ENCODE measurements at regions not wholly inside any gene's neighbourhood (a gene's known extent, or its start where the extent isn't known, plus 50 kb on each side); places are given as distances from the start of the nearest gene placed in this dataset.

DNA sequence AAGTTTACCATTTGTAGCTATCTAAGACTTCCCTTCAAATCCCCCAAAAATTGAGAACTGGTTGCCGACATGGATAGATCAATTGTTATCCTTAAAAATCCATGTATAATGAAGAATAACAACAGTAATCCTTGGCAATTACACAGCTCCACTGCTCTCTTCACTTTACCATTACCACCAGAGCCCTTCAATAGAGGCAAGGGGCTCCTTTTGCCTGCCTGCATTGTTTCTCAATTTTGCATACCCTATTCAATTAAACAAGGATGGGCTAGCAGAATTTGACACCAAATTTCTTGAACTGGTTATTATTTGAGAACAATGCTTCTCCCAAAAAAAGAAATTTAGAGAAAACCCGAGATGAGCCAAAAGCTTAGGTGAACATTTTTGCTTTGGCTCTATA lies 387.8 kb upstream of the PKN2 start:
- no peak overlapping the region for H3K4me3 ChIP-seq (ENCODE audit: low read depth, low read length)
- TF ChIP-seq, protein P1, sequence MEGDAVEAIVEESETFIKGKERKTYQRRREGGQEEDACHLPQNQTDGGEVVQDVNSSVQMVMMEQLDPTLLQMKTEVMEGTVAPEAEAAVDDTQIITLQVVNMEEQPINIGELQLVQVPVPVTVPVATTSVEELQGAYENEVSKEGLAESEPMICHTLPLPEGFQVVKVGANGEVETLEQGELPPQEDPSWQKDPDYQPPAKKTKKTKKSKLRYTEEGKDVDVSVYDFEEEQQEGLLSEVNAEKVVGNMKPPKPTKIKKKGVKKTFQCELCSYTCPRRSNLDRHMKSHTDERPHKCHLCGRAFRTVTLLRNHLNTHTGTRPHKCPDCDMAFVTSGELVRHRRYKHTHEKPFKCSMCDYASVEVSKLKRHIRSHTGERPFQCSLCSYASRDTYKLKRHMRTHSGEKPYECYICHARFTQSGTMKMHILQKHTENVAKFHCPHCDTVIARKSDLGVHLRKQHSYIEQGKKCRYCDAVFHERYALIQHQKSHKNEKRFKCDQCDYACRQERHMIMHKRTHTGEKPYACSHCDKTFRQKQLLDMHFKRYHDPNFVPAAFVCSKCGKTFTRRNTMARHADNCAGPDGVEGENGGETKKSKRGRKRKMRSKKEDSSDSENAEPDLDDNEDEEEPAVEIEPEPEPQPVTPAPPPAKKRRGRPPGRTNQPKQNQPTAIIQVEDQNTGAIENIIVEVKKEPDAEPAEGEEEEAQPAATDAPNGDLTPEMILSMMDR (IDR thresholded peaks at IDR 0.05; ENCODE audit: insufficient read depth, low read depth, low read length) = no peak
- DNase-seq (ENCODE audit: low read depth) = no peak

DNA sequence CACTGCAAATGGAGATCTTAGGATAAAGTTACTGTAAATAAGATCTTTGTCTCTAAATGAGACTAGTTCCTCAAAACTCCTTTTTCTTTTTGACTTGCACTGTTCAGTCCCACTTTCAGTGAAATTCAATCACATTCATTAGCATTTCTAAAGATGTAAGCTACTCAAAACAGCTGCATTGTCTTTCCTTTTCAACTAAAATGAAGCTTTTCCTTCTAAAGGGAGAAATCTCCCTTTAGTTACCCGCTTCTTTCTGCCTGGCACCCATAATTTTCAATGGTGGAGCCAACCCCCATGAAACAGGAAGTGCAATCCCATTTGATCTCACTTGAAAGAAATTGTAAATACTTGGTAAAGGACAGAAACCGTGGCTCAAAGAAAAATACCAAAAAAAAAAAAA lies 387.4 kb upstream of the PKN2 start:
- TF ChIP-seq, protein P1 (IDR thresholded peaks at IDR 0.05; ENCODE audit: insufficient read depth, low read depth, low read length) = no peak
- no peak for DNase-seq (ENCODE audit: low read depth)
- no peak overlapping the region for H3K4me3 ChIP-seq (ENCODE audit: low read depth, low read length)

DNA sequence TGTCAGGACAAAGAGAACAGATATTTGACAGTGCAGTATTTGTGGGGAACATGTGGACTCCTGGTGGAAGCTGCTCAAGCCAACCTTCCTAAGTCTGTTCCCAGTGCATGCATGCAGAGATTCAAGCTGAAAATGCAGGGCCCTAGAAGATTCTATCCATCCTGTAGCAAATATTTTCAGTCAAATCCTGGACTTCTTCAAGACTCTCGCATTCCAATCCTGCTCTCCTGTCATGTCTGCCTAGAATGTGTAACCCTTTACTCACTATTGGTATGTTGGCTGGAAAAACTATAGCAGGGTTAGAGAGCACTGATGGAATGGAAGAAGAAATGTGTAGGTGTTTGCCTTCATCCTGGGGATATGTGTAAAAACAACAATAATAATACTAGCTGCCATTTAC lies 385.6 kb upstream of the PKN2 start:
- no peak for DNase-seq (ENCODE audit: low read depth)
- no peak overlapping the region for H3K4me3 ChIP-seq (ENCODE audit: low read depth, low read length)

DNA sequence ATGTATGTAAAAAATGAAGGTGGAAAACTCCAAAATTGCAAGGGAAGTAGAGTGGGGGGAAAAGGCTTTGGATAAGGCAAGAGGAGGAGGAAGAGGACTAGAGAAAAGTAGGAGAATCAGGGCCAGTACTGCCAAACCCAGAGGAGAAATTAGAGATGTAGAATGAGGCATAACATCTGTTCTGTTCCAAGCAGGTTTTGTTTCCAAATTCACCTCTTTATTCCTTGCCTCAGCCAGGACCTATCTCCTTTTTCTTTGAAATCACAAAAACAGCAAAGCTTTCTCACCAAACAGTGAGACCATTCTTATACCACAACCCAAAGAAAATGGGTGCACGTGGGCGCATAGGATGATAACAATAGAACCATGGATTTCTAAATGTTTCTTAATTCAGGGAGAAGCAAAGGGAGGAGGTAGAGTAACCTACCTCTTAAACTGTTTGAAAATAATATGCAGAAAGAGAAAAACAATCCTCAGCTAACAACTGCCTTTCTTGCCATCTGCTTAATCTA lies 383.3 kb upstream of the PKN2 start:
- no peak overlapping the region for H3K4me3 ChIP-seq (ENCODE audit: low read depth, low read length)
- TF ChIP-seq, protein P1 (IDR thresholded peaks at IDR 0.05; ENCODE audit: insufficient read depth, low read depth, low read length) = no peak

More for the DNA sequence above, 385.6 kb upstream of the PKN2 start:
- TF ChIP-seq, protein P1 (IDR thresholded peaks at IDR 0.05; ENCODE audit: insufficient read depth, low read depth, low read length) = no peak

DNA sequence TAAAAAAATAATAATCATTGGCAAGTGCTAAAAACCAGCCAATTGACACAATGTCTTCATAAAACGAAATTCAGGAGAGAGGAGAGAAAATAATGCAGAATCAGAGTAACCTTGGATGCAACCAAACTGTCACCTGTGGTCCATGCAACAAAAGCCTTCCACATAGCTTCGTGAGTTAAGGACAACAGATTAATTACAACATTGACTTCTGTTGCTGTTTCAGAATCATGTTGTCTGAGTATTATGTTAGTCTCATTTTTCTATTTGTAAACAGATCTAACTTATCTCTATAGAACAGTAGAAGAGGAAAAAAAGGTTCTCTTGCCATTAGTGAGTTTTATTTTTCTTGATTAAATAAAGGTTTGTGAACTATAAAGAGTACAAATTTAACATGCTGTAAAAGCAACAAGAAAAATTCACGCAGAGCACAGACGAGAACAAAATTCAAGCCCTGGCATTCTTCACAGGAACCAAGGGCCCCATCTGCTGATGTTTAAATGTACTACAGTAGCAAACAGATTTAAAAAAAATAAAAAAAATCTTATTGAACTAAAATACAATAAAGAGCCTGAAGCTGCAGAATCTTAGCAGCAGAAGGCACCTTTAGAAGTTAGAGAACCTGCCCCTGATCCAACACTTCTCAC lies 381.1 kb upstream of the PKN2 start:
- no peak overlapping the region for H3K4me3 ChIP-seq (ENCODE audit: low read depth, low read length)
- TF ChIP-seq, protein P1 (IDR thresholded peaks at IDR 0.05; ENCODE audit: insufficient read depth, low read depth, low read length) = peak; percentile 44
- DNase-seq (ENCODE audit: low read depth) = peak; percentile 38

More for the DNA sequence above, 383.3 kb upstream of the PKN2 start:
- no peak for DNase-seq (ENCODE audit: low read depth)

DNA sequence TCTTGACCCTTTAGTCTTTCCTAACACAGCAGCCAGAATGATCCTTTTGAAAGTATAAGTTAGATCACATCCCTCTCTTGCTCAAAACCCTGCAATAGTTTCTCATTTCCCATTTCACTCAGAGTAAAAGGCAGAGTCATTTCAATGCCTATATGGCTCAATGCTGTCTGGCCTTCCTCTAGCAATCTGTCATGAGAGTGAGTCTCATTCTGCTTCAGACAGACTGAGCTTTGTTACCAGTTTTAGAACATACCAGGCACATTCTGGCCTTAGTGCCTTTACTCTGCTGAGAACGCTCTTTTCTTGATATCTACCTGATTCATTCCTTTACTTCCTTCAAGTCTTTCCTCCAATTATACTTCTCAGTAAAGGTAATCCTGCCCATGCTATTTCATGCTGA lies 372.8 kb upstream of the PKN2 start:
- TF ChIP-seq, protein P1 (IDR thresholded peaks at IDR 0.05; ENCODE audit: insufficient read depth, low read depth, low read length) = no peak
- no peak overlapping the region for H3K4me3 ChIP-seq (ENCODE audit: low read depth, low read length)
- no peak for DNase-seq (ENCODE audit: low read depth)

DNA sequence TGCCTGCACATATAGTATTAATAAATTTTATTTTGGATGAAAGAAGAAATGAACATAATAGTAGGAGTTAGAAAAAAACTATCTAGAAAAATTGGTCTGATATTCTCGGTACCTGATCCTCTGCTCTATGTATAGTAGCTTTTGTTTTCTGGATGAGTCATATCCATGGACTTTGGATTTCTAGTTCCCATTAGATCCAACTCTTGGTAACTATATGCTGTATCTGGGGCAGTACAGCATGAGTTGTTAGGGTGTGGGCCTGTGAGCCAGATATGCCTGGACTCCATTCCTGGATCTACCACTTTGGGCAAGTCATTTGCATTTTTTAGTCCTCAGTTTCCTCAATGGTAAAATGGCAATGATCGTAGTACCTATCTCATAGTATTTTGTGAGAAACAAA lies 372.2 kb upstream of the PKN2 start:
- no peak overlapping the region for H3K4me3 ChIP-seq (ENCODE audit: low read depth, low read length)
- TF ChIP-seq, protein P1 (IDR thresholded peaks at IDR 0.05; ENCODE audit: insufficient read depth, low read depth, low read length) = no peak
- no peak for DNase-seq (ENCODE audit: low read depth)
